ENCODE measurements at regions not wholly inside any gene's neighbourhood (a gene's known extent, or its start where the extent isn't known, plus 50 kb on each side); places are given as distances from the start of the nearest gene placed in this dataset.

DNA sequence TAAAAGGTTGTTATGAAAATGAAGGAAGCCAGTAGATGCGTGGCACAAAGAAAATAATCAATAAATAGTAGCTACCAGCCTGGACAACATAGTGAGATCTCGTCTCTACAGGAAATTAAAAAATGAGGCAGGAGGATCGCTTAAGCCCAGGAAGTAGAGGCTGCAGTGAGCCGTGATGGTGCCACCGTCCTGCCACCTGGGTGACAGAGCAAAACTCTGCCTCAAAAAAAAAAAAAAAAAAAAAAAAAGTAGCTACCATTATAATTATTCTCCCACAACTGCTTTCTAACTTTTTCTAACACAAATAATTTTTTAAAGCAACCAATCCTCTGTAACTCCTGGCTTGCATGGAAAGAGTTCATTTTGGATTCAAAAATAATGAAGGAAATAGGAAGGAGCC lies 133.0 kb downstream of the NDUFA12 start:
- TF ChIP-seq POLR2A (IDR thresholded peaks at IDR 0.05; ENCODE audit: low read depth) (no peak), EP300 (IDR thresholded peaks at IDR 0.05) (no peak), POLR2AphosphoS5 (IDR thresholded peaks at IDR 0.05) (no peak)
- TF ChIP-seq, protein P1, sequence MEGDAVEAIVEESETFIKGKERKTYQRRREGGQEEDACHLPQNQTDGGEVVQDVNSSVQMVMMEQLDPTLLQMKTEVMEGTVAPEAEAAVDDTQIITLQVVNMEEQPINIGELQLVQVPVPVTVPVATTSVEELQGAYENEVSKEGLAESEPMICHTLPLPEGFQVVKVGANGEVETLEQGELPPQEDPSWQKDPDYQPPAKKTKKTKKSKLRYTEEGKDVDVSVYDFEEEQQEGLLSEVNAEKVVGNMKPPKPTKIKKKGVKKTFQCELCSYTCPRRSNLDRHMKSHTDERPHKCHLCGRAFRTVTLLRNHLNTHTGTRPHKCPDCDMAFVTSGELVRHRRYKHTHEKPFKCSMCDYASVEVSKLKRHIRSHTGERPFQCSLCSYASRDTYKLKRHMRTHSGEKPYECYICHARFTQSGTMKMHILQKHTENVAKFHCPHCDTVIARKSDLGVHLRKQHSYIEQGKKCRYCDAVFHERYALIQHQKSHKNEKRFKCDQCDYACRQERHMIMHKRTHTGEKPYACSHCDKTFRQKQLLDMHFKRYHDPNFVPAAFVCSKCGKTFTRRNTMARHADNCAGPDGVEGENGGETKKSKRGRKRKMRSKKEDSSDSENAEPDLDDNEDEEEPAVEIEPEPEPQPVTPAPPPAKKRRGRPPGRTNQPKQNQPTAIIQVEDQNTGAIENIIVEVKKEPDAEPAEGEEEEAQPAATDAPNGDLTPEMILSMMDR (IDR thresholded peaks at IDR 0.05), result no peak

Data from esophagus muscularis mucosa (tissue), 4 donors.